Astrocyte (in vitro differentiated cells and primary cell): ENCODE measurements at regions not wholly inside any gene's neighbourhood (a gene's known extent, or its start where the extent isn't known, plus 50 kb on each side); places are given as distances from the start of the nearest gene placed in this dataset.

Experiments used
- DNase-seq: peaks from one replicate; pipeline ENCODE4 v3.0.0-alpha.2; 2010; ENCODE audit warnings: low read depth
- FAIRE-seq: peaks from 2 replicates; lab custom pipeline; 2011; peaks lifted over from hg19 to GRCh38; lab: Jason Lieb, UNC
- H2AFZ ChIP-seq: 2 replicates; pipeline ENCODE4 v1.6.0; 2012; ENCODE audit warnings: low read depth, low read length, inconsistent platforms
- H3K27ac ChIP-seq: 2 replicates; pipeline ENCODE4 v1.5.1; 2011; ENCODE audit warnings: low read depth, low read length, inconsistent platforms
- H3K27me3 ChIP-seq: 2 replicates; pipeline ENCODE4 v1.6.0; 2011; ENCODE audit warnings: low read length, inconsistent platforms; ENCODE audit not compliant: insufficient read depth
- H3K36me3 ChIP-seq: 2 replicates; pipeline ENCODE4 v1.5.1; 2011; ENCODE audit warnings: low read length, inconsistent platforms; ENCODE audit not compliant: insufficient read depth
- H3K4me1 ChIP-seq: 2 replicates; pipeline ENCODE4 v1.5.1; 2011; ENCODE audit warnings: low read length, inconsistent platforms; ENCODE audit not compliant: insufficient read depth
- H3K4me2 ChIP-seq: 2 replicates; pipeline ENCODE4 v1.6.0; 2012; ENCODE audit warnings: low read length, inconsistent platforms
- H3K4me3 ChIP-seq: 2 replicates; pipeline ENCODE4 v1.5.1; 2011; ENCODE audit warnings: low read depth, mild to moderate bottlenecking, low read length, inconsistent platforms; ENCODE audit not compliant: insufficient read depth
- H3K79me2 ChIP-seq: 2 replicates; pipeline ENCODE4 v1.6.0; 2012; ENCODE audit warnings: mild to moderate bottlenecking, low read length, inconsistent platforms; ENCODE audit not compliant: insufficient read depth
- H3K9ac ChIP-seq: 2 replicates; pipeline ENCODE4 v1.6.0; 2012; ENCODE audit warnings: mild to moderate bottlenecking, low read length, inconsistent platforms
- H3K9me3 ChIP-seq: 2 replicates; pipeline ENCODE4 v1.5.1; 2012; ENCODE audit warnings: low read depth, mild to moderate bottlenecking, low read length, inconsistent platforms; ENCODE audit not compliant: insufficient read depth
- H4K20me1 ChIP-seq: 2 replicates; pipeline ENCODE4 v1.6.0; 2012; ENCODE audit warnings: low read length, inconsistent platforms; ENCODE audit not compliant: insufficient read depth
- H3K27ac Mint-ChIP-seq: one replicate; pipeline ENCODE4 v1.8.0; 2021; ENCODE audit warnings: mild to moderate bottlenecking, mixed read lengths; ENCODE audit not compliant: unreplicated experiment
- H3K27me3 Mint-ChIP-seq: one replicate; pipeline ENCODE4 v1.8.0; 2021; ENCODE audit warnings: low read depth, mixed read lengths; ENCODE audit not compliant: unreplicated experiment
- H3K36me3 Mint-ChIP-seq: one replicate; pipeline ENCODE4 v1.8.0; 2021; ENCODE audit warnings: low read depth, mixed read lengths; ENCODE audit not compliant: unreplicated experiment
- H3K4me1 Mint-ChIP-seq: one replicate; pipeline ENCODE4 v1.8.0; 2021; ENCODE audit warnings: low read depth, mixed read lengths; ENCODE audit not compliant: unreplicated experiment
- H3K4me3 Mint-ChIP-seq: one replicate; pipeline ENCODE4 v1.8.0; 2021; ENCODE audit warnings: mild to moderate bottlenecking, moderate library complexity, mixed read lengths; ENCODE audit not compliant: unreplicated experiment
- H3K9me3 Mint-ChIP-seq: one replicate; pipeline ENCODE4 v1.8.0; 2021; ENCODE audit warnings: mild to moderate bottlenecking, mixed read lengths; ENCODE audit not compliant: unreplicated experiment
- CTCF ChIP-seq: IDR thresholded peaks from 2 replicates; pipeline ENCODE4 v1.5.1; 2011; ENCODE audit warnings: low read depth, mild to moderate bottlenecking, inconsistent platforms, low read length, moderate library complexity; ENCODE audit not compliant: insufficient read depth
- EZH2 ChIP-seq: IDR thresholded peaks from 2 replicates; pipeline ENCODE4 v1.6.1; 2012; ENCODE audit warnings: mild to moderate bottlenecking, low read length, inconsistent platforms; ENCODE audit not compliant: insufficient read depth

- FAIRE-seq (no peak), DNase-seq (no peak)
- TF ChIP-seq CTCF = no peak
- TF ChIP-seq EZH2 = no peak
- H4K20me1 ChIP-seq = no peaks in the 10 kb centered on the region
- Mint-ChIP-seq H3K27ac (no peak overlapping the region), H3K9me3 (no peaks in the 10 kb centered on the region), H3K27me3 (peaks cover 27% of the 10 kb centered on the region), H3K4me3 (no peak overlapping the region), H3K36me3 (no peaks in the 10 kb centered on the region), H3K4me1 (no peaks in the 10 kb centered on the region)
- H3K9ac ChIP-seq = no peak overlapping the region
- H3K4me3 ChIP-seq = no peak overlapping the region
- H3K27ac ChIP-seq = no peak overlapping the region
- no peaks in the 10 kb centered on the region for H3K9me3 ChIP-seq
- H3K4me2 ChIP-seq = no peak overlapping the region
- no peaks in the 10 kb centered on the region for H3K36me3 ChIP-seq
- H2AFZ ChIP-seq = no peak overlapping the region
- no peaks in the 10 kb centered on the region for H3K4me1 ChIP-seq
- no peaks in the 10 kb centered on the region for H3K27me3 ChIP-seq
- H3K79me2 ChIP-seq = no peaks in the 10 kb centered on the region
Observed at GRCh38 chr3:43159131-43159875, 53.4 kb upstream of the POMGNT2 start.

DNA sequence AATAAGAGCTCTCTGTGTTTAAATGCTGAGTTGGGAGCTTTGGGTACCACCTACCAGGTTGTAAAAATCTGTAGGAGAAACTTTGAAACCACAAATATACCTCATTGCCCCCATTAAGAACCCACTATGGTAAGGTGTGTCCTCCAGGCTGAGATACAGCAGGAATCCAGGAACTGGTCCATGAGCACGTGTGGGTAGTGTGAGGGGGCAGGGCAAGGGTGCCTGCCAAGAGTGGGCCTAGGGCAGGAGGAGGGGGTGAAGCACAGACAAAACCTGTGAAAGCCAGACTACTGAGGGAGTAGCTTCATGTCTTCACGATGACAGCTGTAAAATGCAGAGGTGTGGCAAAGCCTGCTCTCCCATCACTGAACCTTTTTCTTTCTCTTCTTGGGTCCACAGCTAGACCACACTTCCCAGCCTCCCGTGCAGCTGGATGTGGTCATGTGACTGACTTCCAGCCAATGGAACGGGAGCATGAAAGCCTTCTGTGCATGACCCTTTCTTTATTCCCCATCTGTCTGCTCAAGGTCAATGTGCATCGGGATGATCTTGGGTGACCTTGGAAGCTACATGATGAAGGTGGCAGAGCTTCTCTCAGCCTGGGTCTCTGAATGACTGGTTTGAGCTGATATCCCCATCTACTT is 51.1 kb upstream of the POMGNT2 start:
- no peaks in the 10 kb centered on the region for H3K4me1 Mint-ChIP-seq
- TF ChIP-seq CTCF (no peak), EZH2 (no peak)
- Histone ChIP-seq H3K4me3 (no peak overlapping the region), H3K9ac (no peak overlapping the region), H3K79me2 (no peaks in the 10 kb centered on the region), H3K27ac (no peak overlapping the region), H3K36me3 (no peaks in the 10 kb centered on the region), H4K20me1 (no peaks in the 10 kb centered on the region), H3K27me3 (peaks cover 14% of the 10 kb centered on the region), H3K4me1 (peaks cover 6% of the 10 kb centered on the region), H3K4me2 (no peak overlapping the region), H2AFZ (no peak overlapping the region), H3K9me3 (no peaks in the 10 kb centered on the region)
- no peaks in the 10 kb centered on the region for H3K36me3 Mint-ChIP-seq
- FAIRE-seq = no peak
- H3K9me3 Mint-ChIP-seq = no peaks in the 10 kb centered on the region
- H3K4me3 Mint-ChIP-seq = no peak overlapping the region
- no peak overlapping the region for H3K27ac Mint-ChIP-seq
- DNase-seq = no peak
- H3K27me3 Mint-ChIP-seq = peaks cover 30% of the 10 kb centered on the region
